Choroid plexus epithelial cell (primary cell): ENCODE measurements at regions not wholly inside any gene's neighbourhood (a gene's known extent, or its start where the extent isn't known, plus 50 kb on each side); places are given as distances from the start of the nearest gene placed in this dataset.
A peak's percentile ranks its signal among the peaks of the same experiment; 100 is the strongest.

ENCODE experiments used
- DNase-seq: peaks from one replicate; pipeline ENCODE4 v3.0.0-alpha.2; 2010; ENCODE audit warnings: low read depth
- H3K4me3 ChIP-seq: 2 replicates; pipeline ENCODE4 v1.5.1; 2011; ENCODE audit warnings: low read depth, mild to moderate bottlenecking, control low read depth, low read length, moderate library complexity
- CTCF ChIP-seq: conservative IDR thresholded peaks from 2 replicates; pipeline ENCODE4 v1.5.1; 2011; ENCODE audit warnings: low read depth, mild to moderate bottlenecking, control low read depth, inconsistent platforms, low read length, moderate library complexity

- DNase-seq = no peak
- TF ChIP-seq CTCF = no peak
- H3K4me3 ChIP-seq = no peak overlapping the region
Observed at GRCh38 chr4:123339507-123340380, 56.9 kb upstream of the SPRY1 start.

- peak; percentile 86 for DNase-seq
- no peak for TF ChIP-seq CTCF
- H3K4me3 ChIP-seq = no peak overlapping the region
Observed at GRCh38 chr4:123340381-123340701, 56.3 kb upstream of the SPRY1 start.

GRCh38 chr4:123342498-123342897 lies 54.1 kb upstream of the SPRY1 start:
- TF ChIP-seq CTCF = no peak
- no peak for DNase-seq

GRCh38 chr4:123343400-123344041 lies 53.1 kb upstream of the SPRY1 start:
- peak; percentile 32 for DNase-seq
- H3K4me3 ChIP-seq = no peak overlapping the region
- TF ChIP-seq CTCF = no peak

More at GRCh38 chr4:123342498-123342897, 54.1 kb upstream of the SPRY1 start:
- H3K4me3 ChIP-seq = no peak overlapping the region

- no peak for DNase-seq
- no peak overlapping the region for H3K4me3 ChIP-seq
- TF ChIP-seq CTCF = no peak
Observed at GRCh38 chr4:123345137-123345934, 51.3 kb upstream of the SPRY1 start.

- no peak for TF ChIP-seq CTCF
- no peak for DNase-seq
- H3K4me3 ChIP-seq = no peak overlapping the region
Observed at GRCh38 chr4:123345935-123346300, 50.7 kb upstream of the SPRY1 start.
